ENCODE measurements at regions not wholly inside any gene's neighbourhood (a gene's known extent, or its start where the extent isn't known, plus 50 kb on each side); places are given as distances from the start of the nearest gene placed in this dataset.

- no peak for TF ChIP-seq CTCF (conservative IDR thresholded peaks at IDR 0.05 in 1 of 2, IDR thresholded peaks at IDR 0.05 in 1 of 2; ENCODE audit: low read depth in 1 of 2, low read length in 2 of 2)
- TF ChIP-seq EZH2 (IDR thresholded peaks at IDR 0.05; ENCODE audit: low read length, missing control alignments) = no peak
Observed at GRCh38 chr13:54241719-54242118, 1213.1 kb downstream of the OLFM4 start.
